ENCODE measurements at regions not wholly inside any gene's neighbourhood (a gene's known extent, or its start where the extent isn't known, plus 50 kb on each side); places are given as distances from the start of the nearest gene placed in this dataset.
A peak's percentile ranks its signal among the peaks of the same experiment; 100 is the strongest.

GRCh38 chr5:88606173-88606572 lies 276.8 kb downstream of the MEF2C start:
- ChIA-PET CTCF (no interaction called here), POLR2A (no interaction called here)
- peaks cover 9% of the 10 kb centered on the region for H3K27me3 Mint-ChIP-seq
- no peaks in the 10 kb centered on the region for H3K36me3 Mint-ChIP-seq (ENCODE audit: low read depth)
- DNase-seq, result no peak
- H3K9me3 Mint-ChIP-seq, result no peaks in the 10 kb centered on the region
- no peaks in the 10 kb centered on the region for H3K4me1 Mint-ChIP-seq
- H3K27ac Mint-ChIP-seq, result no peak overlapping the region
- H3K4me3 Mint-ChIP-seq, result no peak overlapping the region

GRCh38 chr5:88602584-88602983 lies 280.4 kb downstream of the MEF2C start:
- H3K27me3 Mint-ChIP-seq, result peaks cover 3% of the 10 kb centered on the region
- POLR2A ChIA-PET, result no interaction called here
- no peaks in the 10 kb centered on the region for H3K4me1 Mint-ChIP-seq
- H3K27ac Mint-ChIP-seq, result no peak overlapping the region
- no peaks in the 10 kb centered on the region for H3K36me3 Mint-ChIP-seq (ENCODE audit: low read depth)
- DNase-seq, result peak; percentile 42
- CTCF ChIA-PET, result interaction anchor here (1.1 kb wide), 1 partner anchor 10 kb away, joined by 4 read pairs; no protein-coding TSS in a partner anchor
- H3K9me3 Mint-ChIP-seq, result no peaks in the 10 kb centered on the region
- no peak overlapping the region for H3K4me3 Mint-ChIP-seq

GRCh38 chr5:88594441-88594840 lies 288.5 kb downstream of the MEF2C start:
- ChIA-PET POLR2A (no interaction called here), CTCF (no interaction called here)
- Mint-ChIP-seq H3K27me3 (peaks cover 4% of the 10 kb centered on the region), H3K27ac (no peak overlapping the region), H3K36me3 (ENCODE audit: low read depth) (no peaks in the 10 kb centered on the region), H3K4me3 (no peak overlapping the region), H3K4me1 (no peaks in the 10 kb centered on the region), H3K9me3 (no peaks in the 10 kb centered on the region)
- DNase-seq, result no peak

- ChIA-PET CTCF (no interaction called here), POLR2A (no interaction called here)
- Mint-ChIP-seq H3K27ac (no peak overlapping the region), H3K9me3 (no peaks in the 10 kb centered on the region), H3K4me1 (no peaks in the 10 kb centered on the region), H3K27me3 (peaks cover 2% of the 10 kb centered on the region), H3K36me3 (ENCODE audit: low read depth) (no peaks in the 10 kb centered on the region), H3K4me3 (no peak overlapping the region)
- no peak for DNase-seq
Observed at GRCh38 chr5:88588609-88589008, 294.4 kb downstream of the MEF2C start.

- no peak for DNase-seq
- H3K27me3 Mint-ChIP-seq, result no peaks in the 10 kb centered on the region
- ChIA-PET POLR2A (no interaction called here), CTCF (no interaction called here)
- no peak overlapping the region for H3K4me3 Mint-ChIP-seq
- no peak overlapping the region for H3K27ac Mint-ChIP-seq
- no peaks in the 10 kb centered on the region for H3K4me1 Mint-ChIP-seq
- no peaks in the 10 kb centered on the region for H3K36me3 Mint-ChIP-seq (ENCODE audit: low read depth)
- no peaks in the 10 kb centered on the region for H3K9me3 Mint-ChIP-seq
Observed at GRCh38 chr5:88583471-88583870, 299.5 kb downstream of the MEF2C start.

- no peaks in the 10 kb centered on the region for H3K9me3 Mint-ChIP-seq
- POLR2A ChIA-PET, result no interaction called here
- DNase-seq, result no peak
- H3K4me1 Mint-ChIP-seq, result no peaks in the 10 kb centered on the region
- H3K4me3 Mint-ChIP-seq, result no peak overlapping the region
- CTCF ChIA-PET, result no interaction called here
- H3K27me3 Mint-ChIP-seq, result peaks cover 8% of the 10 kb centered on the region
- H3K27ac Mint-ChIP-seq, result no peak overlapping the region
- no peaks in the 10 kb centered on the region for H3K36me3 Mint-ChIP-seq (ENCODE audit: low read depth)
Observed at GRCh38 chr5:88558366-88558765, 289.7 kb upstream of the TMEM161B start.

- Mint-ChIP-seq H3K4me3 (no peak overlapping the region), H3K36me3 (ENCODE audit: low read depth) (no peaks in the 10 kb centered on the region), H3K27ac (no peak overlapping the region), H3K9me3 (no peaks in the 10 kb centered on the region), H3K4me1 (no peaks in the 10 kb centered on the region), H3K27me3 (peaks cover 8% of the 10 kb centered on the region)
- no peak for DNase-seq
- CTCF ChIA-PET, result no interaction called here
- POLR2A ChIA-PET, result no interaction called here
Observed at GRCh38 chr5:88557881-88558280, 289.2 kb upstream of the TMEM161B start.

GRCh38 chr5:88557131-88557530 lies 288.5 kb upstream of the TMEM161B start:
- DNase-seq, result no peak
- no peaks in the 10 kb centered on the region for H3K36me3 Mint-ChIP-seq (ENCODE audit: low read depth)
- no peaks in the 10 kb centered on the region for H3K4me1 Mint-ChIP-seq
- ChIA-PET CTCF (no interaction called here), POLR2A (no interaction called here)
- H3K4me3 Mint-ChIP-seq, result no peak overlapping the region
- H3K9me3 Mint-ChIP-seq, result no peaks in the 10 kb centered on the region
- H3K27ac Mint-ChIP-seq, result no peak overlapping the region
- H3K27me3 Mint-ChIP-seq, result peaks cover 8% of the 10 kb centered on the region

GRCh38 chr5:88556406-88556805 lies 287.8 kb upstream of the TMEM161B start:
- Mint-ChIP-seq H3K27ac (no peak overlapping the region), H3K36me3 (ENCODE audit: low read depth) (no peaks in the 10 kb centered on the region), H3K4me1 (no peaks in the 10 kb centered on the region), H3K4me3 (no peak overlapping the region), H3K9me3 (no peaks in the 10 kb centered on the region), H3K27me3 (peaks cover 6% of the 10 kb centered on the region)
- POLR2A ChIA-PET, result no interaction called here
- CTCF ChIA-PET, result no interaction called here
- DNase-seq, result no peak

- H3K27me3 Mint-ChIP-seq, result peaks cover 6% of the 10 kb centered on the region
- ChIA-PET CTCF (no interaction called here), POLR2A (no interaction called here)
- no peaks in the 10 kb centered on the region for H3K4me1 Mint-ChIP-seq
- H3K27ac Mint-ChIP-seq, result no peak overlapping the region
- no peak overlapping the region for H3K4me3 Mint-ChIP-seq
- H3K36me3 Mint-ChIP-seq (ENCODE audit: low read depth), result no peaks in the 10 kb centered on the region
- no peaks in the 10 kb centered on the region for H3K9me3 Mint-ChIP-seq
- no peak for DNase-seq
Observed at GRCh38 chr5:88555674-88556073, 287.0 kb upstream of the TMEM161B start.

- H3K9me3 Mint-ChIP-seq, result no peaks in the 10 kb centered on the region
- peaks cover 6% of the 10 kb centered on the region for H3K27me3 Mint-ChIP-seq
- H3K4me3 Mint-ChIP-seq, result no peak overlapping the region
- H3K27ac Mint-ChIP-seq, result no peak overlapping the region
- CTCF ChIA-PET, result no interaction called here
- DNase-seq, result no peak
- no peaks in the 10 kb centered on the region for H3K4me1 Mint-ChIP-seq
- H3K36me3 Mint-ChIP-seq (ENCODE audit: low read depth), result no peaks in the 10 kb centered on the region
- POLR2A ChIA-PET, result no interaction called here
Observed at GRCh38 chr5:88553986-88554385, 285.3 kb upstream of the TMEM161B start.

GRCh38 chr5:88553136-88553875 lies 284.7 kb upstream of the TMEM161B start:
- DNase-seq, result no peak
- no peak overlapping the region for H3K27ac Mint-ChIP-seq
- H3K4me1 Mint-ChIP-seq, result no peaks in the 10 kb centered on the region
- H3K27me3 Mint-ChIP-seq, result peaks cover 6% of the 10 kb centered on the region
- no peaks in the 10 kb centered on the region for H3K36me3 Mint-ChIP-seq (ENCODE audit: low read depth)
- ChIA-PET CTCF (no interaction called here), POLR2A (no interaction called here)
- H3K4me3 Mint-ChIP-seq, result no peak overlapping the region
- no peaks in the 10 kb centered on the region for H3K9me3 Mint-ChIP-seq

GRCh38 chr5:88552426-88552825 lies 283.8 kb upstream of the TMEM161B start:
- Mint-ChIP-seq H3K27me3 (peaks cover 6% of the 10 kb centered on the region), H3K9me3 (no peaks in the 10 kb centered on the region), H3K4me1 (no peaks in the 10 kb centered on the region), H3K4me3 (no peak overlapping the region), H3K27ac (no peak overlapping the region), H3K36me3 (ENCODE audit: low read depth) (no peaks in the 10 kb centered on the region)
- POLR2A ChIA-PET, result no interaction called here
- CTCF ChIA-PET, result no interaction called here
- DNase-seq, result no peak

- CTCF ChIA-PET, result interaction anchor here (0.7 kb wide), 1 partner anchor 26 kb away, joined by 3 read pairs; no protein-coding TSS in a partner anchor
- Mint-ChIP-seq H3K9me3 (no peaks in the 10 kb centered on the region), H3K27ac (no peak overlapping the region), H3K36me3 (ENCODE audit: low read depth) (no peaks in the 10 kb centered on the region), H3K4me3 (no peak overlapping the region), H3K27me3 (peaks cover 6% of the 10 kb centered on the region), H3K4me1 (no peaks in the 10 kb centered on the region)
- DNase-seq, result no peak
- POLR2A ChIA-PET, result no interaction called here
Observed at GRCh38 chr5:88551724-88552345, 283.2 kb upstream of the TMEM161B start.
